Esophagus (tissue), 2 donors: ENCODE measurements at regions not wholly inside any gene's neighbourhood (a gene's known extent, or its start where the extent isn't known, plus 50 kb on each side); places are given as distances from the start of the nearest gene placed in this dataset.

ENCODE experiments used
- H3K27ac ChIP-seq, 2 donors: one replicate each; pipeline ENCODE4 v1.5.1; 2013; ENCODE audit warnings: low read depth in 2 of 2, mild to moderate bottlenecking in 2 of 2, inconsistent platforms in 1 of 2, low read length in 1 of 2, moderate library complexity in 1 of 2
- H3K27me3 ChIP-seq, 2 donors: one replicate each; pipeline ENCODE4 v1.6.1; 2013; ENCODE audit warnings: low read length in 2 of 2, control low read depth in 1 of 2, mild to moderate bottlenecking in 1 of 2; ENCODE audit not compliant: insufficient read depth in 2 of 2, control insufficient read depth in 1 of 2
- H3K36me3 ChIP-seq, 2 donors: one replicate each; pipeline ENCODE4 v1.6.1; 2013; ENCODE audit warnings: low read length in 1 of 2; ENCODE audit not compliant: control insufficient read depth in 2 of 2, insufficient read depth in 2 of 2
- H3K4me1 ChIP-seq, 2 donors: one replicate each; pipeline ENCODE4 v1.6.1; 2013; ENCODE audit warnings: low read length in 1 of 2; ENCODE audit not compliant: control insufficient read depth in 2 of 2, insufficient read depth in 2 of 2
- H3K4me3 ChIP-seq, 2 donors: one replicate each; pipeline ENCODE4 v1.5.1; 2013; ENCODE audit warnings: low read length in 2 of 2, mild to moderate bottlenecking in 2 of 2, low read depth in 1 of 2, moderate library complexity in 1 of 2
- H3K9me3 ChIP-seq, 2 donors: one replicate each; pipeline ENCODE4 v1.6.1; 2013; ENCODE audit warnings: mild to moderate bottlenecking in 2 of 2, low read depth in 1 of 2, low read length in 1 of 2, moderate library complexity in 1 of 2; ENCODE audit not compliant: control insufficient read depth in 2 of 2, insufficient read depth in 1 of 2
- WGBS, 2 donors: extraction: QIAGEN DNeasy Blood & Tissue Kit; methylation state at CpG; one replicate each; pipeline ENCODE4 v1.1.7; 2013; 5-methylcytosine and 5-hydroxymethylcytosine counted together
- donor health status: healthy with polysubstance abuse.
- donor health status: Bipolar disorder and iron deficiency.

DNA sequence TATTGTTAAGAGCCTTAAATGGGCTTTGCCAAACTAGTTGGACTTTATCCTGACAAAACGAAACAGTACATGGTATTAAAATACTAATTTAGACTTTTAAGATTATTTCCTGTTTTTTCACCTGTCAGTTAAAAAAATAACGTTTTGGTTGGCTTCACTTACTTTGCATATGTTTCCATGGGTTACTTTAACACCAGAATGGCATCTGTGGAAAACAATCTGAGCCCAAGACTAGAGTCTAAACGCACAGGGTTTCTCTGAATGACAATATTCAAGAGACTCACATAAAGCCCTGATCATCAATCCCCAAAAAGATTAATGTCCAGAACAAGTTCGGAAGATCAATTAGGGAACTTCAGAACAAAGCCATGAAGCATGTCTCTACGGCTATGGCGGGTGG is 888.0 kb downstream of the EPHA4 start:
- Histone ChIP-seq H3K4me1 (no peaks in the 10 kb centered on the region), H3K4me3 (no peak overlapping the region), H3K27me3 (no peaks in the 10 kb centered on the region), H3K9me3 (no peaks in the 10 kb centered on the region), H3K27ac (no peak overlapping the region), H3K36me3 (no peaks in the 10 kb centered on the region)
- WGBS, 2 donors, result 58 to 71% methylated on average over 6 of the region's 6 CpGs

DNA sequence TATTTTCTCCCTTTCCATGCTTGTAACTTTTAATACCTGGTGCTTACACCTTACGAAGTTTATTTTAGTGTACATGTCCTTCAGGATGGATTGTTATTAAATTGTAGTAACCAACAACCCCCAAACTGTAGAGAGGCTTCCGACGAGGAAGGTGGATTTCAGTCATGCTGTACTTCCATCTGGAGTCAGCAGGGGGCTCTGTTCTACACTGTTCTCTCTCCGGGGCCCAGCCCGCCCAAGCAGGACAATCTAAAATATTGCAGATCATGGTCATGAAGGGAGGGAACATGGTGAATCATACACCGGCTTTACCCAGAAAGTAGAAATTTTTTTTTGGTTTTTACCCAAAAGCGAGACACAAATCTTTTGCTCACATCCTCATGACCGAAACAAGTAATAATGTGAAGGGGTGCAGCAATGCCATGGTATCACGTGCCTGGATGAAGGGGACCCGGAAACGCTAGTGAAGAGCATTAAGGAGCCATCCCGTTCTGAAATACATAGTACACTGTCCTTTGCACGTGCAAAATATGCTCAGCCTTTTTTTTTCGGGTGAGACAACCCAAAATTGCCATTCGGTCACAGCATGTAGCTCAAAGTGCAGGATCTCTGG is 884.8 kb downstream of the EPHA4 start:
- WGBS, 2 donors, result 50 to 51% methylated on average over 15 of the region's 15 CpGs
- Histone ChIP-seq H3K4me3 (no peak overlapping the region), H3K9me3 (no peaks in the 10 kb centered on the region), H3K27me3 (no peaks in the 10 kb centered on the region), H3K36me3 (no peaks in the 10 kb centered on the region), H3K27ac (no peak overlapping the region), H3K4me1 (no peaks in the 10 kb centered on the region)

DNA sequence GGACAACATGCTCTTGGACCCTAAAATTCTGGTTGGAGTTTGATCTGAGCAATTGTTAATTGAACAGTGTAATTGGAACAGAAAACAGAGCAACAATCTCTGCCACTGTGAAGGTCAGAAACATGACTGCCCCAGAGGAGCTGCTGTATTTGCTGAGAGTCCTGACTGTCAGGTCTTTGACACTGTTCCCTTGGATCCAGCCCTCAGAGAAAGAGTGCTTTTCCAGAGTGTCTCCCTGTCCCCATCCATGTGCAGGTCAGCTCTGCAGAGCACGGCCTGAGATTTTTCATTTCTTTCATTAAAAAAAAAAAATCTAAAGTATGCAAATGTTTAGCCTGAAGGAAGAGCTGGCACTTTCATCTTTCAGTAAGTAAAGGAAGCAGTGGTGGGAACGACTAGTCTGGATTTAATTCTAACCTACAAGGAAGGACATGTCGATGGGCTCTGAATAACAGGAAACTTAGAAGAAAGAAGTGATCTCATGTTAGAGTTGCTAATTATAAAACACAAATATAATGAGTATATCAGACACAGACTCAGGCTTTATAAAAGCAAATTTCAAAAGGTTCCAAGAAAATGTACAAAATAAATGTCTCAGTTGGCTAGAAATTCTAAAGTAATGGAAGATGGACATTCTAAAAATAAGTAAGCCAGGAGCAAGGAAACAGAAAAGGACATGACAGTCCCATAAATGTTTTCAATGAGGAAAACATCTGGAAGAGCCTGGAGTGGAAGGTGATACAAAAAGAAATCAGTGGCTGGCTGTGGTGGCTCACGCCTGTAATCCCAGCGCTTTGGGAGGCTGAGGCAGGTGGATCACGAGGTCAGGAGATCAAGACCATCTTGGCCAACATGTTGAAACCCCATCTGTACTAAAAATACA is 876.5 kb downstream of the EPHA4 start:
- H3K9me3 ChIP-seq, result no peaks in the 10 kb centered on the region
- H3K27ac ChIP-seq, result no peak overlapping the region
- H3K4me3 ChIP-seq, result no peak overlapping the region
- no peaks in the 10 kb centered on the region for H3K36me3 ChIP-seq
- H3K4me1 ChIP-seq, result no peaks in the 10 kb centered on the region
- WGBS, 2 donors, result 53 to 66% methylated on average over 6 of the region's 6 CpGs
- no peaks in the 10 kb centered on the region for H3K27me3 ChIP-seq

DNA sequence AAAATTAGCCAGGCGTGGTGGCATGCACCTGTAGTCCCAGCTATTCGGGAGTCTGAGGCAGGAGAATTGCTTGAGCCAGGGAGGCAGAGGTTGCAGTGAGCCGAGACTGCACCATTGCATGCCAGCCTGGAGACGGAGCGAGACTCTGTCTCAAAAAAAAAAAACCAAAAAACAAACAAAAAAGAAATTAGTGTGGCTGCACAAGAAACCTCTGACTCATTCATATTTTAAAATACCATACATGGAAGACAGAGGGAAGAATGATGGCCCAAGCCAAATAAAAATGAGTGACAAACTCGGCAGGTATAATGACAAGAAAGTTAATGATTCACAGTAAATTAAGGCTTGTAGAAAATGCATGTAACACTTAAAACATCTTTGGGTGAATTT is 875.8 kb downstream of the EPHA4 start:
- H3K4me3 ChIP-seq, result no peak overlapping the region
- no peaks in the 10 kb centered on the region for H3K9me3 ChIP-seq
- H3K27ac ChIP-seq, result no peak overlapping the region
- 71 to 77% methylated on average over 6 of the region's 6 CpGs for WGBS, 2 donors
- no peaks in the 10 kb centered on the region for H3K4me1 ChIP-seq
- no peaks in the 10 kb centered on the region for H3K36me3 ChIP-seq
- no peaks in the 10 kb centered on the region for H3K27me3 ChIP-seq

DNA sequence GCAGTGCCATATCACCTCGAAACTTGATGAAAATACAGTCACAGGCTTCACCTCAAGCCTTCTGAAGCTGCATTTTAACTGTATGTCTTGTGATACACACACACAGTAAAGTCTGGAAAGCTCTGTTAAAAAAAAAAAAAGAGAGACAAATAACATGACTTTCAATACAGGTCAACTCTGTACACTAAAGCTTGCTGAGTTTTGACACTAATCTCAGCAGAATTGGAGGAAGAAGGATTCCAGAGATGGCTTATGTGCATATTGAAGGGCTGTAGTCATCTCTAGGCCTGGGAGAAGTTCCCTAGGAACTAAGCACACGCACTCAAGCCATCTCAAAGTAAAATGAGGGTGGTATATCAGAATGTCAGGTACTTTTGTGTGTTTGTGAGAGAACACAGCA is 875.1 kb downstream of the EPHA4 start:
- 90 to 91% methylated on average over 2 of the region's 2 CpGs for whole genome bisulfite sequencing, 2 donors

GRCh38 chr2:220701115-220701514 is 871.0 kb downstream of the EPHA4 start:
- Histone ChIP-seq H3K36me3 (no peaks in the 10 kb centered on the region), H3K4me1 (no peaks in the 10 kb centered on the region), H3K4me3 (no peak overlapping the region), H3K27me3 (no peaks in the 10 kb centered on the region), H3K27ac (no peak overlapping the region), H3K9me3 (no peaks in the 10 kb centered on the region)
- WGBS, 2 donors, result 87 to 90% methylated on average over 2 of the region's 2 CpGs

More for the DNA sequence above, 875.1 kb downstream of the EPHA4 start:
- no peaks in the 10 kb centered on the region for H3K9me3 ChIP-seq
- no peak overlapping the region for H3K4me3 ChIP-seq
- no peak overlapping the region for H3K27ac ChIP-seq
- no peaks in the 10 kb centered on the region for H3K4me1 ChIP-seq
- H3K36me3 ChIP-seq, result no peaks in the 10 kb centered on the region
- H3K27me3 ChIP-seq, result no peaks in the 10 kb centered on the region

DNA sequence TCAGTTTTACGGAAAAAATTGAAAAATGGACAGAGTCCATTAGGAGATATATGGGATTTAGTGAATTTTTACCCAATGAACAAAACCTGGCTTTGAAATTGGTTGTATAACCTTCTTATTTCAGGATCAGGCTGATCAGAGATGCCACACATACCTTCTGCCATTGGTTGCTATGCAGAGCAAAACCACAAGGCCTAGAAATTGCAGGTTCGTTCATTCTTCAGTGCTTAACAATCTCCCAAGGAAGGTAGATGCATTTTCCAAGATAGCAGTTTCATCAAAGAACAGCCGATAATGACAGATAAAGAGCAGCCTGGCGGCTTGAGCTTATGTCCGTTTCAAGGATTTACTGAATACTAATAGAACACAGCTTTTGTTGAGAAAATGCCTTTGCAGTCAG is 868.8 kb downstream of the EPHA4 start:
- Histone ChIP-seq H3K9me3 (no peaks in the 10 kb centered on the region), H3K4me3 (no peak overlapping the region), H3K27me3 (no peaks in the 10 kb centered on the region), H3K4me1 (no peaks in the 10 kb centered on the region), H3K27ac (no peak overlapping the region), H3K36me3 (no peaks in the 10 kb centered on the region)
- 78 to 89% methylated on average over 5 of the region's 5 CpGs for WGBS, 2 donors

DNA sequence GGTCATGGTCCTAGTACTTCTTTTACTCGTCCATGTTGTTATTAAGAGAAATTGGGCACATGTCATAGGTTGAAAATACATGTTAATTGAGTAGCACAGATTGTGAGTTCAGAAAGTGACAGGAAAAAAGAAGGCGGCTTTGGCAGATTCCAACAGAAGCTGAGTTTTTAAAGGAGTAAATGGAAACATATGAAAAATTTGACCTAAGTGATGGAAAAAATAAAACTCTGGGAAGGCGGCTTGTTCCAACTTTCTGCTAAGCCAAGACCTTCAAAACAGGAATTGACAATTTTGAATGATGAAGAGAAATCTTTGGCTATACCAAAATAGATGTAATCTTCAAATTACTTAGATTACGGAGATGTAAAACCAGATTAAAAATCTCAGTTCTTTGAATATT is 868.0 kb downstream of the EPHA4 start:
- Histone ChIP-seq H3K36me3 (no peaks in the 10 kb centered on the region), H3K4me1 (no peaks in the 10 kb centered on the region), H3K4me3 (no peak overlapping the region), H3K27me3 (no peaks in the 10 kb centered on the region), H3K27ac (no peak overlapping the region), H3K9me3 (no peaks in the 10 kb centered on the region)
- 92% methylated on average over 4 of the region's 4 CpGs for WGBS, 2 donors

GRCh38 chr2:220704810-220705209 is 867.3 kb downstream of the EPHA4 start:
- no peaks in the 10 kb centered on the region for H3K36me3 ChIP-seq
- WGBS, 2 donors, result 84 to 98% methylated on average over 5 of the region's 5 CpGs
- no peak overlapping the region for H3K27ac ChIP-seq
- H3K4me1 ChIP-seq, result no peaks in the 10 kb centered on the region
- no peak overlapping the region for H3K4me3 ChIP-seq
- no peaks in the 10 kb centered on the region for H3K27me3 ChIP-seq
- H3K9me3 ChIP-seq, result no peaks in the 10 kb centered on the region

GRCh38 chr2:220705678-220706077 is 866.4 kb downstream of the EPHA4 start:
- no peak overlapping the region for H3K27ac ChIP-seq
- H3K36me3 ChIP-seq, result no peaks in the 10 kb centered on the region
- H3K4me1 ChIP-seq, result no peaks in the 10 kb centered on the region
- H3K27me3 ChIP-seq, result no peaks in the 10 kb centered on the region
- H3K4me3 ChIP-seq, result no peak overlapping the region
- WGBS, 2 donors, result 84 to 87% methylated on average over 4 of the region's 4 CpGs
- no peaks in the 10 kb centered on the region for H3K9me3 ChIP-seq
